ACC112 (cell line): ENCODE measurements at regions not wholly inside any gene's neighbourhood (a gene's known extent, or its start where the extent isn't known, plus 50 kb on each side); places are given as distances from the start of the nearest gene placed in this dataset.
"Not testable (repeated sequence)": the region's sequence is repeated elsewhere in the genome, so short reads cannot be mapped to it uniquely, and the experiment has no call there.

Source experiments
- H2AFZ ChIP-seq: fragments of 200-600 bp; sonication (generic); one replicate; pipeline ENCODE4 v1.6.0; 2017; ENCODE audit warnings: antibody characterized with exemption, low read length; ENCODE audit not compliant: unreplicated experiment
- H3K27ac ChIP-seq: fragments of 200-600 bp; sonication (generic); 2 replicates; pipeline ENCODE4 v1.5.1; 2014; ENCODE audit warnings: low read depth, mild to moderate bottlenecking, antibody characterized with exemption, low read length, moderate library complexity
- H3K27me3 ChIP-seq: fragments of 200-600 bp; sonication (generic); 2 replicates; pipeline ENCODE4 v1.6.1; 2014; ENCODE audit warnings: mild to moderate bottlenecking, antibody characterized with exemption, low read length, moderate library complexity, mixed read lengths; ENCODE audit not compliant: insufficient read depth
- H3K36me3 ChIP-seq: fragments of 200-600 bp; sonication (generic); 2 replicates; pipeline ENCODE4 v1.6.1; 2016; ENCODE audit warnings: mild to moderate bottlenecking, antibody characterized with exemption, low read length, moderate library complexity, mixed read lengths; ENCODE audit not compliant: insufficient read depth
- H3K4me1 ChIP-seq: fragments of 200-600 bp; sonication (generic); one replicate; pipeline ENCODE4 v1.6.1; 2016; ENCODE audit warnings: low read length, mixed read lengths; ENCODE audit not compliant: insufficient read depth, unreplicated experiment, control insufficient read depth
- H3K4me3 ChIP-seq: fragments of 200-600 bp; sonication (generic); 2 replicates; pipeline ENCODE4 v1.5.1; 2014; ENCODE audit warnings: mild to moderate bottlenecking, low read depth, low read length
- H3K79me2 ChIP-seq: fragments of 200-600 bp; sonication (generic); one replicate; pipeline ENCODE4 v1.6.0; 2016; ENCODE audit warnings: low read length; ENCODE audit not compliant: control insufficient read depth, unreplicated experiment, insufficient read depth

DNA sequence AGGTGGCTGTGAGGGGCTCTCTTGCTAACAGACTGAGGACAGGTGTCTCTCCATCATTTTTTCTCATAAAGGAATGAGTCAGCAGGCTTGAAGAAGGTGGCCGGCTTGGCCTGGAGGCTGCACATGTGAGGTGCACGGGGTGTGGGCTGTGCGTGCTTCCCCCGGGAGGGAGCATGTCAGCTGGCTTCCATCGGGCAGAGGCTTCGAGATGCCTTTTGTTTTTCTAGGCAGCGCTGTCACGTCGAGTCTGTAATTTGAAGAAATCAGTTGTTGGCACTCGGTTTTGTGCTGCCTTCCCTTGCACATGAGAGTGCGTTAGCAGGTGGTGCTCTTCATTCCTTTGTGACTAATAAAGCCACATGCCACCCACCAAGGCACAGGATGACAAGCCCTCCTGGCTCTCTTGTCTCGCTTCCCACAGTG, 89.7 kb downstream of the NPIPB11 start:
- Histone ChIP-seq H3K27ac (no peak overlapping the region), H3K4me1 (peaks cover 15% of the 10 kb centered on the region), H3K27me3 (no peaks in the 10 kb centered on the region), H3K4me3 (no peak overlapping the region), H3K79me2 (no peaks in the 10 kb centered on the region), H2AFZ (no peak overlapping the region), H3K36me3 (no peaks in the 10 kb centered on the region)

DNA sequence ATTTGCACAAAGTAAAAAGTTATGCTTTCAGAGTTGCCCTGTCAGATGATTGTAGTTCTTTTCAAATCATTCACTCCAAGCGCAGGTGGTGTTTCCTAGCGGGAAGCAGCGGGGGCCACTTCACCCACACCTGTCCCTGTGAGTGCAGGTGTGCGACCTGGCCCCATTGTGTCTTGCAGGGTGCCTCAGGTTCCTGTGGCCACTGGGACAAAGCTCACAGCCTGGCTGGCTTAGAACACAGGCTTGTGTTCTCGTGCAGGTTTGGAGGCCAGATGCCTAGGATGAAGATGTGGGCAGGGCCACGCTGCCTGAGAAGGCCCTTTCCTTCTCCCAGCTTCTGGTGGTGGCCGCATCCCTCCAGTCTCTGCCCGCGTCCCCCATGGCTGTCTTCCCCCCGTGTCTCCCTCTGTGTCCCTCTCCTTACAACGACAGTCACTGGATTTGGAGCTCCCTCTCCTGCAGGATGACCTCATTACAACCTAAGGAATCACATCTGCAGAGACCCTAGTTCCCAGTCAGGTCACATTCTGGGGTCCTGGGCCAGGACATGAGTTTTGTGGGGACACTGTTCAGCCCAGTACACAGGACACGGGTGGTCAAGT, 90.5 kb downstream of the NPIPB11 start:
- no peak overlapping the region for H2AFZ ChIP-seq
- H3K36me3 ChIP-seq, result no peaks in the 10 kb centered on the region
- no peak overlapping the region for H3K27ac ChIP-seq
- H3K27me3 ChIP-seq, result no peaks in the 10 kb centered on the region
- H3K4me1 ChIP-seq, result peaks cover 15% of the 10 kb centered on the region
- H3K79me2 ChIP-seq, result no peaks in the 10 kb centered on the region
- H3K4me3 ChIP-seq, result no peak overlapping the region

DNA sequence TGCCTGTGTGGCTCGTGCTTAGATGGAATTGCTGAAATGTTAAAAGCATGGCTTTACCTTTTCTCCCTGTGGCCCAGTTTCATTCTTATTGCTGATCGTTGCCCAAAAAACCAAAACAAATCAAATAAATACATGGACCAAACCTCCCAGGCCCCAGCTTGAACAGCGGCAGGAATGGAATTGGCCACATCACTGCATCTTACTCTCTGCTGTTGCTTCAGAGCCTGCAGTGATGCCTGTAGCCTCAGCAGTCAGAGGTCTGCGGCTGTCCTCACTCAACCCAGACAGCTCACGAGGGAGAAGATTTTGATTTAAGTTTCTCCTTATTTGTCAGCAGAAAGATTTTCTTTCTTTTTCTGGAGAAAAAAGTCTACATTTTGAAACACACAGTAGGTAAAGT, 91.5 kb downstream of the NPIPB11 start:
- H3K36me3 ChIP-seq, result no peaks in the 10 kb centered on the region
- no peak overlapping the region for H3K27ac ChIP-seq
- no peak overlapping the region for H2AFZ ChIP-seq
- no peaks in the 10 kb centered on the region for H3K79me2 ChIP-seq
- no peaks in the 10 kb centered on the region for H3K27me3 ChIP-seq
- H3K4me1 ChIP-seq, result peaks cover 15% of the 10 kb centered on the region
- no peak overlapping the region for H3K4me3 ChIP-seq

DNA sequence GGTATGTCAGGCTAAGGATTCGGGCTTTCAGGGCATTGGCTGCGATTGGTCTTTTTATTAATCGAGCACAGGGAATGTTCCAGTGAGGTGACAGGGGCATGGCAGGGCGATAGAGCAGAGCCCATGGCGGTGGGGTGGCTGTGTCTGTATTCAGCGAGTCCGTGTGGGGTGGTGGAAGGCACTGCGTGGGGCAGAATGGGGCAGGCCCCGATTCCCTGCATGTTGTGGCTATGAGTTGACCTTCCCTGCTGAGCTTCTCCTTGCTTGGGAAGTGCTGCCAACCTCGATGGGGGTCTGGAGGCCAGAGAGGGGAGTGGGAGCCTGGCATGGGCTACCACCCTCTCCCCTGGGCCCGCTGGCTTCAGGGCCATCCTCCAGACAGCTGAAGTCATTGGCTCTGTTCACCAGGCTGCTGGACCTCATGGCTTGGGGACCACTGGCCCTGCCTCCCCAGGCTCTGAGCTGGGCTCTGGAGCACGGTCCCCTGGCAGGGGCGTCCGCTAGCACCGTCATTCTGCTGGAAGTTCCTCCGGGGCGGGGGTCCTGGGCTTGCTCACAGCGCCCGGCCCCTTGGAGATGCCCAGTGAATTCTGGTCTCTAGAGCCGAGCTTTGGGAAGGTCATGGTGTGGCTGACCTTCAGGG, 92.1 kb downstream of the NPIPB11 start:
- Histone ChIP-seq H3K36me3 (no peaks in the 10 kb centered on the region), H3K79me2 (no peaks in the 10 kb centered on the region), H2AFZ (no peak overlapping the region), H3K4me3 (no peak overlapping the region), H3K27me3 (no peaks in the 10 kb centered on the region), H3K4me1 (peaks cover 15% of the 10 kb centered on the region), H3K27ac (no peak overlapping the region)

DNA sequence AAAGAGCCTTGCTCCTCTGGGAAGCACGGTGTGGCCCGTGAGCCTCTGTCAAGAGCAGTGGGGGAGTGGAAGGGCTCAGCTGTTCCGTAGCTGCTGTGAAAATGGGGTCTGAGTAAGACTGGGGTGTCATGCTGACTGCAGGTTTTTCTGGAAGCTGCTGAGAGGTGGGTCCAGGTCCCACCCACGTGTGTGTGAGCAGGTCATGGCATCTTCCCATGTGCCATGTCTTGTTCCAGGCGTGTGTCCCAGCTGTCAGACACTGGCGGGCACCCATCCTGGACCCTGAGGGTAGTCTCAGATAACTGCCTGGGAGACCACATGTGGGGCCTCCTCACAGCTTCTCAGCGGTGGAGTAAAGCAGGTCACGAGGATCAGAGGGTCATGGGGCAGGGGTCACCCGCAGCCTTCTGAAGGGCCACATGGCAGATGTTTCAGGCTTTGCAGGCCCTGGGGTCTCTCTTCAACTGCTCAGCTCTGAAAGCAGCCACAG, 92.9 kb downstream of the NPIPB11 start:
- Histone ChIP-seq H3K27ac (no peak overlapping the region), H3K36me3 (no peaks in the 10 kb centered on the region), H2AFZ (no peak overlapping the region), H3K4me1 (peaks cover 13% of the 10 kb centered on the region), H3K4me3 (no peak overlapping the region), H3K27me3 (no peaks in the 10 kb centered on the region), H3K79me2 (no peaks in the 10 kb centered on the region)

DNA sequence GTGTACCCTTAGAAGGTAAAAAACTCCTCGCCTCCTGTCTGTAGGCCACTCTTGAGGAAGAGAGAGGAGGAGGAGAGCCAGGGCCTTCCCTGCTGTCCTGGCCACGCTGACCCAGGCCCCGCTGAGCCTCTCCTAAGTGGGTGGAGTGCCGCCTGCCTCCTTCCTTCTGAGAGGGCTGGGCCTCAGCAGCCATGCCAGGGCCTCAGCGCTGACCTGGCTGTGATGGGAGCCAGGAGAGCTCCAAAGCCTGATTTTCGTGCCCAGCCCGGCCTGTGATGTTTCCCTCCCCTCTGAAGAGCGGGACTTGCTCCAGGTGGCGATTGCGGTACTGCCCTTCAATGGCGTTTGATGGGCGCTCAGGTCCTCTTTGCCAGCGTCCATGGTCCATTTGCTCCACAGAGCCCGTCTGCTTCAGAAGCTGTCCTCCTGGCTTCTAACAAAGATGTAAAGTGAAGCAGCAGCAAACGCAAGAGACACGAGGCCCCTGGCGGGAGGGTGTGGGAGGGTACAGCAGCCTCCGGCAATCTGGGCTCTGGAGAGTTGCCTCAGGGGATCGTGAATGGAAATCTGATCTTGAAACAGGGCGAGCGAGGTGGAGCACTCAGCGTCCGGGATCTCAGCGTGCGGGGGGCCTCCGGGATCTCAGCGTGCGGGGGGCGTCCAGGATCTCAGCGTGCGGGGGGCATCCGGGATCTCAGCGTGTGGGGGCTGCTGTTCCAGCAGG, 93.5 kb downstream of the NPIPB11 start:
- Histone ChIP-seq H3K4me1 (peaks cover 18% of the 10 kb centered on the region), H3K27ac (no peak overlapping the region), H3K4me3 (no peak overlapping the region), H2AFZ (no peak overlapping the region), H3K79me2 (no peaks in the 10 kb centered on the region), H3K27me3 (no peaks in the 10 kb centered on the region), H3K36me3 (no peaks in the 10 kb centered on the region)

DNA sequence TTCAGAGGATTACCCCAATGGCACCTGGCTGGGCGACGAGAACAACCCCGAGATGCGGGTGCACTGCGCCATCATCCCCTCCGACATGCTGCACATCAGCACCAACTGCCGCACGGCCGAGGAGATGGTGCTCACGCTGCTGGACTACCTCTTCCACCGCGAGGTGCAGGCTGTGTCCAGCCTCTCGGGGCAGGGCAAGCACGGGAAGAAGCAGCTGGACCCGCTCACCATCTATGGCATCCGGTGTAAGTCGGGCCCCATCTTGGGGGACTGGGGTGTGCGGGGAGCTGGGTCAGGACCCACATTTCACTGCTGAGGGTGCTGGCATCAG, 94.2 kb downstream of the NPIPB11 start:
- H2AFZ ChIP-seq, H3K27ac ChIP-seq, H3K4me3 ChIP-seq, H3K36me3 ChIP-seq, H3K79me2 ChIP-seq, H3K27me3 ChIP-seq: not testable (repeated sequence)
- peaks cover 21% of the 10 kb centered on the region for H3K4me1 ChIP-seq

DNA sequence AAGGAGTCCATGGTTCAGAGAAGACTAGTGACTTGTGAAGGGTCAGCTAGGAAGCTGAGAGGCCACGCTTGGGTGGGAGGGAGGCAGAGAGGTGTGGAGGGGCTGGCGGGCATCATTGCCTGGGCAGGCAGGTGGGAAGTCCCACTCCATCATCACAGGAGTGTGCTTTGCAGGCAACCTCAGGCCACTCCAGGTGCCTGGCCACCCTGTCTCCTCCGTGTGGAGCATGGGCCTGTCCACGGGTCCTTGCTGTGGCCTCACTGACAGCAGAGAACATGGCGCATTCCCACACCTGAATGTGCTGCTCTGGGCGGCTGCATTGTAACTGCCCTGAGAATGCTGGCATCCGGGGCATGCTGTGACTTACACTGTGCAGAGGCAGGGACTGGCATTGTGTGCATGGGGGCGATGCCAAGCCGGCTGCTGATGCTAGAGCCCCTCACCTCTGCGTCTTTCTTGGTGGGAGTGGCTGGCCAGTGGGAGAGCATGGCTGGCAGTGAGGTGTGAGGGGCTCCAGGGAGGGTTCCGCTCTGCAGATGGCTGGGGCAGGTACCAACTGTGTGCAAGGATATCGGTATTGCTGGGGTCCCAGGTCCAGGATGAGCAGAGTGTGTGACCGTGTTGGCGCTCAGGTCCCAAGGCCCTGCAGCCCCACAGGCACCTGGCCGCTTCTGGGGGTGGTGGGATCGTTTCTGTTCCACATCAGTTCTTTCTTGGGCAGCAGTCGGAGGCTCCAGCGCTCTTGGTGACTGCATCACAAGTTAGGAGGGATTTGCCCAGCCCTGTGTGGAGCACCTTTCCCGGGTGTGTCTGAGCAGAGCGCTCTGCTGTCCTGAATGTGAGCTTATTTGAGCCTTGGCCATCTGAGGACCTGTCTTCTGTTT, 94.8 kb downstream of the NPIPB11 start:
- no peaks in the 10 kb centered on the region for H3K27me3 ChIP-seq
- H3K27ac ChIP-seq, result no peak overlapping the region
- H2AFZ ChIP-seq, result no peak overlapping the region
- peaks cover 26% of the 10 kb centered on the region for H3K4me1 ChIP-seq
- no peaks in the 10 kb centered on the region for H3K36me3 ChIP-seq
- no peak overlapping the region for H3K4me3 ChIP-seq
- H3K79me2 ChIP-seq, result no peaks in the 10 kb centered on the region

DNA sequence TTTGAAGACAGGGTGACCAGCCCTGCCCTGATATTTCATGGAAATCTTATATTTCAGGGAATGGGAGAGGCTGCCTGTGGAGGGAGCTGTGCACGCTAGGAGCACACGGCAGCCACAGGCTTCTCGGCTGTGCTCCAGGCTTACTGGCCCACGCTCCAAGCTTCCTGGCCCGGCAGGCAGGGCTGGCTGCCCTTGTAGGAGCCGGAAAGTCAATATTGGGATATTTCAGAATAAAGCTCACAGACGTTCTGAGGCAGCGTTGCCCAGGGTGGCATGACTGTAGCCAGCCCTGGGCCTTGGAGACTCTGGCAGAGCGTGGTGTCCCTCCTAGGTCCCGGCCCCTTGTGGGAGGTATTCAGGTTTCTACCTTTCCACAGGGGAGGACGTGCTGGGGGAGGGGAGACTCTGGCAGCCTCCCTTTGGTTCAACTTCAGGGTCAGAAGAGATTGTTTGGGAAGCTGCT, 95.6 kb downstream of the NPIPB11 start:
- no peaks in the 10 kb centered on the region for H3K27me3 ChIP-seq
- no peak overlapping the region for H3K4me3 ChIP-seq
- peaks cover 26% of the 10 kb centered on the region for H3K4me1 ChIP-seq
- H3K36me3 ChIP-seq, result no peaks in the 10 kb centered on the region
- no peak overlapping the region for H2AFZ ChIP-seq
- no peak overlapping the region for H3K27ac ChIP-seq
- no peaks in the 10 kb centered on the region for H3K79me2 ChIP-seq

DNA sequence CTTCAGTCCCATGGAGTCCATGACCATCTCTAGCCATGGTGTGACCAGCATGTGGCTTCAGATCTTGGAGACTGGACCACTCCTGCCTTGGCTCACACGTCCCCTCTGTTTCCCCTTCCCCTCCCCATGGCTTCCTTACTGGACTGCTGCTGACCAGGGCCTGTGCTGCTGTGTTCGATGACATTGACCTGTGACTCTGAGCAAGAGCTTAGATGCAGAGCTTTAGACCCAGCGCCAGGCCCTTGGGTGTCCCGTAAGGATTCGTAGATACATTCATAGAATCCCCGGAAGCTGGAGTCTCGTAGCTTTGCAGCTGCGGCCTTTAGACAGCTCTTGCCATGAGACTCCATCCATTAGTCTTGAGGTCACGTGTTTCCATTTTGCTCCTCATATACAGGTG, 96.3 kb downstream of the NPIPB11 start:
- not testable (repeated sequence) for H2AFZ ChIP-seq, H3K36me3 ChIP-seq, H3K4me3 ChIP-seq, H3K27me3 ChIP-seq, H3K79me2 ChIP-seq, H3K27ac ChIP-seq
- H3K4me1 ChIP-seq, result peaks cover 22% of the 10 kb centered on the region
